ENCODE measurements at regions not wholly inside any gene's neighbourhood (a gene's known extent, or its start where the extent isn't known, plus 50 kb on each side); places are given as distances from the start of the nearest gene placed in this dataset.

GRCh38 chr13:77416666-77417212 lies 89.8 kb upstream of the MYCBP2 start:
- TF ChIP-seq EZH2 (IDR thresholded peaks at IDR 0.05), result no peak
- TF ChIP-seq POLR2AphosphoS5 (IDR thresholded peaks at IDR 0.05; ENCODE audit: borderline replicate concordance, low read depth, low read length), result no peak
- no peak for TF ChIP-seq FOXP2 (optimal IDR thresholded peaks at IDR 0.05; ENCODE audit: control extremely low read depth, extremely low read length, insufficient read depth)
